CD14-positive monocyte (primary cell): ENCODE measurements at regions not wholly inside any gene's neighbourhood (a gene's known extent, or its start where the extent isn't known, plus 50 kb on each side); places are given as distances from the start of the nearest gene placed in this dataset.

Experiments used
- DNase-seq, 3 donors: peaks; one replicate each; pipeline ENCODE4 v3.0.0-alpha.2; 2011 to 2022
- H2AFZ ChIP-seq: 2 replicates; pipeline ENCODE4 v1.6.0; 2012; ENCODE audit warnings: mild to moderate bottlenecking, low read depth, low read length, inconsistent platforms; ENCODE audit not compliant: insufficient read depth, poor library complexity, severe bottlenecking
- H3K27ac ChIP-seq, 2 donors: 1 replicate in 1 of 2; 2 replicates in 1 of 2; pipeline ENCODE4 v1.5.1; 2012 to 2013; ENCODE audit warnings: low read length in 2 of 2, control low read depth in 1 of 2, inconsistent platforms in 1 of 2, low read depth in 1 of 2, mild to moderate bottlenecking in 1 of 2
- H3K27me3 ChIP-seq, 2 donors: one replicate each; pipeline versions ENCODE4 v1.6.0 to v1.6.1; 2011 to 2013; ENCODE audit warnings: low read length in 2 of 2; ENCODE audit not compliant: control insufficient read depth in 2 of 2, insufficient read depth in 2 of 2
- H3K36me3 ChIP-seq, 2 donors: replicated peaks in 1 of 2; 1 replicate in 1 of 2; 2 replicates in 1 of 2; pipeline versions ENCODE4 v1.5.1 to v1.6.1; 2012 to 2013; ENCODE audit warnings: low read length in 2 of 2, control low read depth in 1 of 2, inconsistent platforms in 1 of 2, mild to moderate bottlenecking in 1 of 2; ENCODE audit not compliant: insufficient read depth in 2 of 2, control insufficient read depth in 1 of 2
- H3K4me1 ChIP-seq, 2 donors: 1 replicate in 1 of 2; 2 replicates in 1 of 2; pipeline versions ENCODE4 v1.5.1 to v1.6.1; 2012 to 2013; ENCODE audit warnings: low read length in 2 of 2, control low read depth in 1 of 2, inconsistent platforms in 1 of 2, mild to moderate bottlenecking in 1 of 2, moderate library complexity in 1 of 2; ENCODE audit not compliant: insufficient read depth in 2 of 2, control insufficient read depth in 1 of 2
- H3K4me2 ChIP-seq: replicated peaks from 2 replicates; pipeline ENCODE3; 2012; ENCODE audit warnings: low read length, moderate library complexity, mild to moderate bottlenecking; ENCODE audit not compliant: poor library complexity, severe bottlenecking; ENCODE audit errors: extremely low read depth
- H3K4me3 ChIP-seq, 3 experiments: fragments of 200-600 bp in 1 of 3; sonication (generic) in 1 of 3; replicated peaks in 1 of 3; 1 replicate in 2 of 3; 2 replicates in 1 of 3; pipeline ENCODE4 v1.5.1; 2011 to 2013; ENCODE audit warnings: low read length in 3 of 3, mild to moderate bottlenecking in 3 of 3, control low read depth in 2 of 3, low read depth in 2 of 3, inconsistent platforms in 1 of 3, moderate library complexity in 1 of 3
- H3K79me2 ChIP-seq: 2 replicates; pipeline ENCODE4 v1.6.0; 2012; ENCODE audit warnings: mild to moderate bottlenecking, control low read depth, inconsistent platforms, low read length, moderate library complexity; ENCODE audit not compliant: insufficient read depth
- H3K9ac ChIP-seq: 2 replicates; pipeline ENCODE4 v1.6.0; 2017; ENCODE audit warnings: low read length, mild to moderate bottlenecking; ENCODE audit not compliant: insufficient read depth, poor library complexity, severe bottlenecking
- H3K9me3 ChIP-seq, 2 donors: replicated peaks in 1 of 2; 1 replicate in 1 of 2; 2 replicates in 1 of 2; pipeline versions ENCODE4 v1.5.1 to v1.6.1; 2012 to 2013; ENCODE audit warnings: low read length in 2 of 2, control low read depth in 1 of 2; ENCODE audit not compliant: control insufficient read depth in 1 of 2, insufficient read depth in 1 of 2
- H4K20me1 ChIP-seq: 2 replicates; pipeline ENCODE4 v1.6.0; 2012; ENCODE audit warnings: mild to moderate bottlenecking, low read length, control low read depth, moderate library complexity; ENCODE audit not compliant: insufficient read depth
- H3K27ac Mint-ChIP-seq, 7 donors: one replicate each; pipeline ENCODE4 v1.8.0; 2020; ENCODE audit warnings: mild to moderate bottlenecking in 7 of 7, mixed read lengths in 7 of 7, moderate library complexity in 6 of 7, inconsistent platforms in 2 of 7
- H3K27me3 Mint-ChIP-seq, 3 donors: one replicate each; pipeline ENCODE4 v1.8.0; 2021 to 2022; ENCODE audit warnings: low read depth in 3 of 3, mild to moderate bottlenecking in 3 of 3, mixed read lengths in 3 of 3, moderate library complexity in 3 of 3, inconsistent platforms in 1 of 3
- H3K36me3 Mint-ChIP-seq, 2 donors: one replicate each; pipeline ENCODE4 v1.8.0; 2020; ENCODE audit warnings: mixed read lengths in 2 of 2, inconsistent platforms in 1 of 2, mild to moderate bottlenecking in 1 of 2
- H3K4me1 Mint-ChIP-seq: one replicate; pipeline ENCODE4 v1.8.0; 2020; ENCODE audit warnings: mild to moderate bottlenecking, mixed read lengths
- H3K4me3 Mint-ChIP-seq, 2 donors: one replicate each; pipeline ENCODE4 v1.8.0; 2020; ENCODE audit warnings: mild to moderate bottlenecking in 2 of 2, mixed read lengths in 2 of 2, moderate library complexity in 1 of 2
- H3K9me3 Mint-ChIP-seq, 7 donors: one replicate each; pipeline ENCODE4 v1.8.0; 2020 to 2022; ENCODE audit warnings: mixed read lengths in 7 of 7, mild to moderate bottlenecking in 6 of 7, moderate library complexity in 6 of 7, inconsistent platforms in 2 of 7
- WGBS: methylation state at CpG from one replicate; pipeline ENCODE4 v1.1.5; 2013; ENCODE audit warnings: missing lambda C conversion rate; ENCODE audit not compliant: insufficient coverage; 5-methylcytosine and 5-hydroxymethylcytosine counted together
- intact Hi-C, 2 donors: fragments of 100-400 bp; cut with micrococcal nuclease; formaldehyde crosslinking; loops; one replicate each; pipeline versions ENCODE4 v1.15.0 to v1.15.1; 2023
- TF ChIP-seq, protein P1 (sequence below): fragments of 200-600 bp; IDR thresholded peaks from one replicate; pipeline ENCODE4 v1.8.0; 2022; ENCODE audit warnings: antibody characterized with exemption, mild to moderate bottlenecking

GRCh38 chr7:84829719-84830118 lies 357.1 kb downstream of the SEMA3D start:
- Histone ChIP-seq H3K9me3 (no peaks in the 10 kb centered on the region), H3K79me2 (no peaks in the 10 kb centered on the region), H3K4me3 (no peak overlapping the region), H3K9ac (no peak overlapping the region), H3K27ac (no peak overlapping the region), H3K4me1 (no peaks in the 10 kb centered on the region), H3K27me3 (no peaks in the 10 kb centered on the region), H4K20me1 (no peaks in the 10 kb centered on the region), H2AFZ (no peak overlapping the region), H3K36me3 (no peaks in the 10 kb centered on the region), H3K4me2 (no peak overlapping the region)
- no peaks in the 10 kb centered on the region for H3K27me3 Mint-ChIP-seq
- no peak for DNase-seq
- no peak overlapping the region for H3K27ac Mint-ChIP-seq
- intact Hi-C loops: no loop called here
- no peaks in the 10 kb centered on the region for H3K36me3 Mint-ChIP-seq
- no peak overlapping the region for H3K4me3 Mint-ChIP-seq
- TF ChIP-seq, protein P1, sequence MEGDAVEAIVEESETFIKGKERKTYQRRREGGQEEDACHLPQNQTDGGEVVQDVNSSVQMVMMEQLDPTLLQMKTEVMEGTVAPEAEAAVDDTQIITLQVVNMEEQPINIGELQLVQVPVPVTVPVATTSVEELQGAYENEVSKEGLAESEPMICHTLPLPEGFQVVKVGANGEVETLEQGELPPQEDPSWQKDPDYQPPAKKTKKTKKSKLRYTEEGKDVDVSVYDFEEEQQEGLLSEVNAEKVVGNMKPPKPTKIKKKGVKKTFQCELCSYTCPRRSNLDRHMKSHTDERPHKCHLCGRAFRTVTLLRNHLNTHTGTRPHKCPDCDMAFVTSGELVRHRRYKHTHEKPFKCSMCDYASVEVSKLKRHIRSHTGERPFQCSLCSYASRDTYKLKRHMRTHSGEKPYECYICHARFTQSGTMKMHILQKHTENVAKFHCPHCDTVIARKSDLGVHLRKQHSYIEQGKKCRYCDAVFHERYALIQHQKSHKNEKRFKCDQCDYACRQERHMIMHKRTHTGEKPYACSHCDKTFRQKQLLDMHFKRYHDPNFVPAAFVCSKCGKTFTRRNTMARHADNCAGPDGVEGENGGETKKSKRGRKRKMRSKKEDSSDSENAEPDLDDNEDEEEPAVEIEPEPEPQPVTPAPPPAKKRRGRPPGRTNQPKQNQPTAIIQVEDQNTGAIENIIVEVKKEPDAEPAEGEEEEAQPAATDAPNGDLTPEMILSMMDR: no peak
- no peaks in the 10 kb centered on the region for H3K4me1 Mint-ChIP-seq
- H3K9me3 Mint-ChIP-seq: peaks cover 0 to 9% (median 3%) of the 10 kb centered on the region in 7 donors

DNA sequence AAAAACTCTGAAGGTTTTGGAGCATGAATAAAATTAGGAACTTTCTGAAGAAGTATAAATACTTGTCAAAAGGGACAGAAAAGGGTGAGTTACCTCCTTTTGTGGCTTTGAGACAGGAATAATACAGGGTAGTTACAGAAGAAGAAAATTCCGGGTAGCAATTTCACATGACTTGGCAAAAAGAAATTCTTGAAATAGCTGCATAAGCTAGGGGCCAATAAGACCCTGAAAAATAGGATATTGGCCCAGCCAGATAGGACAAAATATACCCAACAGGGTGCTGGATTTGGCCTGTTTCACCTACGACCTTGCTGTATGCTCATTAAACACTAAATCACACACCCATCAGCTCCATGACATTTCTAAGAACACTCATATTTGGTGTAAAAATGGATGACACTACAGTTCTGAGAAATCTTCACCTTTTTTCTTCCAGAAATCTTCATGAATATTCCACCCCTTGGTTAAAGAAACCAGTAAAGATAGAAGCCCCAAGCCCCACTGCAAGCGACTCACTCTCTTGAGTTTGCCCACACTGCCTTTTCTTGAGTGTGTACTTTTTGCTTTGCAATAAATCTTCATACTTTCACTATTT lies 362.7 kb downstream of the SEMA3D start:
- H3K27me3 ChIP-seq: no peaks in the 10 kb centered on the region
- Mint-ChIP-seq H3K4me3 (no peak overlapping the region), H3K27ac (no peak overlapping the region), H3K36me3 (no peaks in the 10 kb centered on the region), H3K27me3 (no peaks in the 10 kb centered on the region), H3K4me1 (no peaks in the 10 kb centered on the region), H3K9me3 (peaks cover 1 to 11% (median 3%) of the 10 kb centered on the region in 7 donors)
- no peak overlapping the region for H3K27ac ChIP-seq
- no peak overlapping the region for H2AFZ ChIP-seq
- TF ChIP-seq, protein P1: no peak
- no peaks in the 10 kb centered on the region for H3K79me2 ChIP-seq
- no peaks in the 10 kb centered on the region for H3K9me3 ChIP-seq
- no peak overlapping the region for H3K4me3 ChIP-seq
- intact Hi-C loops: no loop called here
- no peaks in the 10 kb centered on the region for H3K36me3 ChIP-seq
- no peak overlapping the region for H3K9ac ChIP-seq
- WGBS: 40% methylated on average over 1 of the region's 3 CpGs
- no peaks in the 10 kb centered on the region for H4K20me1 ChIP-seq
- no peaks in the 10 kb centered on the region for H3K4me1 ChIP-seq
- no peak for DNase-seq
- no peak overlapping the region for H3K4me2 ChIP-seq
